Mesenchymal stem cell (in vitro differentiated cells and primary cell): ENCODE measurements at regions not wholly inside any gene's neighbourhood (a gene's known extent, or its start where the extent isn't known, plus 50 kb on each side); places are given as distances from the start of the nearest gene placed in this dataset.

Experiments used
- DNase-seq: peaks from one replicate; pipeline ENCODE4 v3.0.0-alpha.2; 2013
- H2AFZ ChIP-seq: one replicate; pipeline ENCODE4 v1.6.1; 2013; ENCODE audit warnings: low read depth, mild to moderate bottlenecking, control low read depth, inconsistent platforms, low read length, moderate library complexity
- H2AK5ac ChIP-seq: 2 replicates; pipeline ENCODE4 v1.6.1; 2013; ENCODE audit warnings: low read length, moderate library complexity, mild to moderate bottlenecking, inconsistent platforms; ENCODE audit not compliant: severe bottlenecking
- H2BK120ac ChIP-seq: one replicate; pipeline ENCODE4 v1.6.1; 2013; ENCODE audit warnings: low read depth, mild to moderate bottlenecking, inconsistent platforms, low read length, moderate library complexity
- H2BK12ac ChIP-seq, 2 experiments: one replicate each; pipeline ENCODE4 v1.6.1; 2013; ENCODE audit warnings: inconsistent platforms in 2 of 2, low read length in 2 of 2, mild to moderate bottlenecking in 2 of 2, moderate library complexity in 2 of 2, control low read depth in 1 of 2
- H2BK15ac ChIP-seq: one replicate; pipeline ENCODE4 v1.6.1; 2013; ENCODE audit warnings: mild to moderate bottlenecking, low read depth, inconsistent platforms; ENCODE audit not compliant: poor library complexity, severe bottlenecking
- H2BK5ac ChIP-seq: 2 replicates; pipeline ENCODE4 v1.6.1; 2013; ENCODE audit warnings: low read depth, mild to moderate bottlenecking, low read length, control low read depth, inconsistent platforms; ENCODE audit not compliant: poor library complexity, severe bottlenecking
- H3K14ac ChIP-seq, 2 experiments: one replicate each; pipeline ENCODE4 v1.6.1; 2013; ENCODE audit warnings: inconsistent platforms in 2 of 2, low read length in 2 of 2, control low read depth in 1 of 2, mild to moderate bottlenecking in 1 of 2, moderate library complexity in 1 of 2
- H3K18ac ChIP-seq, 2 experiments: one replicate each; pipeline ENCODE4 v1.6.1; 2013; ENCODE audit warnings: inconsistent platforms in 2 of 2, low read length in 2 of 2, control low read depth in 1 of 2, low read depth in 1 of 2, mild to moderate bottlenecking in 1 of 2
- H3K23ac ChIP-seq, 2 experiments: one replicate each; pipeline ENCODE4 v1.6.1; 2013; ENCODE audit warnings: inconsistent platforms in 2 of 2, low read length in 2 of 2, mild to moderate bottlenecking in 2 of 2, moderate library complexity in 2 of 2, control low read depth in 1 of 2
- H3K27ac ChIP-seq: 2 replicates; pipeline ENCODE4 v1.5.1; 2013; ENCODE audit warnings: mild to moderate bottlenecking, moderate library complexity, low read length, control low read depth, inconsistent platforms; ENCODE audit not compliant: poor library complexity, severe bottlenecking
- H3K27me3 ChIP-seq, 2 experiments: 2 replicates each; pipeline versions ENCODE4 v1.6.1 to v1.7.0; 2013; ENCODE audit warnings: low read length in 2 of 2, mild to moderate bottlenecking in 2 of 2, moderate library complexity in 2 of 2, control low read depth in 1 of 2, inconsistent platforms in 1 of 2; ENCODE audit not compliant: control insufficient read depth in 1 of 2, insufficient read depth in 1 of 2
- H3K36me3 ChIP-seq, 2 experiments: 2 replicates each; pipeline versions ENCODE4 v1.6.1 to v1.7.0; 2013; ENCODE audit warnings: low read length in 2 of 2, control low read depth in 1 of 2, inconsistent platforms in 1 of 2, low read depth in 1 of 2, mild to moderate bottlenecking in 1 of 2; ENCODE audit not compliant: insufficient read depth in 2 of 2, control insufficient read depth in 1 of 2
- H3K4ac ChIP-seq, 2 experiments: one replicate each; pipeline ENCODE4 v1.6.1; 2013; ENCODE audit warnings: inconsistent platforms in 2 of 2, low read length in 2 of 2, mild to moderate bottlenecking in 2 of 2, moderate library complexity in 2 of 2, control low read depth in 1 of 2, low read depth in 1 of 2
- H3K4me1 ChIP-seq: 2 replicates; pipeline ENCODE4 v1.6.1; 2013; ENCODE audit warnings: low read depth, low read length, control low read depth; ENCODE audit not compliant: control insufficient read depth, insufficient read depth
- H3K4me2 ChIP-seq: 2 replicates; pipeline ENCODE4 v1.6.1; 2013; ENCODE audit warnings: low read length, mild to moderate bottlenecking, inconsistent platforms; ENCODE audit not compliant: poor library complexity, severe bottlenecking
- H3K4me3 ChIP-seq, 2 experiments: 2 replicates each; pipeline versions ENCODE4 v1.5.1 to v1.7.0; 2013; ENCODE audit warnings: low read length in 2 of 2, mild to moderate bottlenecking in 2 of 2, control low read depth in 1 of 2, low read depth in 1 of 2; ENCODE audit not compliant: insufficient read depth in 1 of 2
- H3K79me1 ChIP-seq: replicated peaks from 2 replicates; pipeline ENCODE4 v1.6.1; 2013; ENCODE audit warnings: mild to moderate bottlenecking, control low read depth, low read length, inconsistent platforms; ENCODE audit not compliant: poor library complexity, severe bottlenecking
- H3K9ac ChIP-seq: 2 replicates; pipeline ENCODE4 v1.7.0; 2013; ENCODE audit warnings: mild to moderate bottlenecking, low read length, moderate library complexity
- H3K9me3 ChIP-seq: 2 replicates; pipeline ENCODE4 v1.7.0; 2013; ENCODE audit warnings: mild to moderate bottlenecking, low read length; ENCODE audit not compliant: control insufficient read depth
- H4K8ac ChIP-seq: one replicate; pipeline ENCODE4 v1.6.1; 2013; ENCODE audit warnings: inconsistent platforms, mild to moderate bottlenecking, low read length, moderate library complexity
- H4K91ac ChIP-seq: one replicate; pipeline ENCODE4 v1.6.1; 2013; ENCODE audit warnings: mild to moderate bottlenecking, low read length, inconsistent platforms
- WGBS: methylation state at CpG from one replicate; pipeline ENCODE4 v1.1.7; 2013; ENCODE audit warnings: mixed read lengths; 5-methylcytosine and 5-hydroxymethylcytosine counted together

- no peak overlapping the region for H4K8ac ChIP-seq
- no peak overlapping the region for H3K4me3 ChIP-seq
- H3K9me3 ChIP-seq = no peaks in the 10 kb centered on the region
- no peak overlapping the region for H2BK12ac ChIP-seq
- no peak overlapping the region for H4K91ac ChIP-seq
- H2AFZ ChIP-seq = no peak overlapping the region
- no peak overlapping the region for H2BK15ac ChIP-seq
- no peak overlapping the region for H3K23ac ChIP-seq
- H3K18ac ChIP-seq = no peak overlapping the region
- H3K4me1 ChIP-seq = peaks cover 1% of the 10 kb centered on the region
- H3K9ac ChIP-seq = no peak overlapping the region
- WGBS = no CpG with 5 or more reads among the region's 3 CpGs
- H3K79me1 ChIP-seq = no peaks in the 10 kb centered on the region
- no peak overlapping the region for H3K14ac ChIP-seq
- no peak overlapping the region for H2AK5ac ChIP-seq
- no peak overlapping the region for H2BK120ac ChIP-seq
- H3K4me2 ChIP-seq = no peak overlapping the region
- H3K27me3 ChIP-seq = no peaks in the 10 kb centered on the region
- DNase-seq = no peak
- H3K36me3 ChIP-seq = no peaks in the 10 kb centered on the region
- H3K27ac ChIP-seq = no peak overlapping the region
- H2BK5ac ChIP-seq = no peak overlapping the region
- no peak overlapping the region for H3K4ac ChIP-seq
Measured at GRCh38 chr11:37762079-37762478, 1164.0 kb upstream of the RAG2 start.

GRCh38 chr11:37755521-37755920 is 1157.5 kb upstream of the RAG2 start:
- Histone ChIP-seq H3K4me1 (peaks cover 1% of the 10 kb centered on the region), H4K8ac (no peak overlapping the region), H3K36me3 (no peaks in the 10 kb centered on the region), H3K4me3 (no peak overlapping the region), H3K27me3 (no peaks in the 10 kb centered on the region), H3K27ac (no peak overlapping the region), H3K23ac (no peak overlapping the region), H2BK5ac (no peak overlapping the region), H2BK15ac (no peak overlapping the region), H4K91ac (no peak overlapping the region), H3K9ac (no peak overlapping the region), H3K9me3 (peaks cover 4% of the 10 kb centered on the region), H3K14ac (no peak overlapping the region), H3K4ac (no peak overlapping the region), H3K79me1 (no peaks in the 10 kb centered on the region), H2BK12ac (no peak overlapping the region), H2BK120ac (no peak overlapping the region), H3K18ac (no peak overlapping the region), H3K4me2 (no peak overlapping the region), H2AK5ac (no peak overlapping the region), H2AFZ (no peak overlapping the region)
- 100% methylated on average over 1 of the region's 1 CpG for WGBS
- DNase-seq = no peak

GRCh38 chr11:37748641-37749040 is 1150.6 kb upstream of the RAG2 start:
- no peak overlapping the region for H2AK5ac ChIP-seq
- no peaks in the 10 kb centered on the region for H3K79me1 ChIP-seq
- H3K9ac ChIP-seq = no peak overlapping the region
- H3K4me3 ChIP-seq = no peak overlapping the region
- no peaks in the 10 kb centered on the region for H3K36me3 ChIP-seq
- DNase-seq = peak; percentile 1
- H3K14ac ChIP-seq = no peak overlapping the region
- H3K4me2 ChIP-seq = no peak overlapping the region
- no peak overlapping the region for H2BK120ac ChIP-seq
- no peak overlapping the region for H2BK15ac ChIP-seq
- H3K4me1 ChIP-seq = no peaks in the 10 kb centered on the region
- H4K91ac ChIP-seq = no peak overlapping the region
- H3K27me3 ChIP-seq = no peaks in the 10 kb centered on the region
- no peak overlapping the region for H2BK12ac ChIP-seq
- no peak overlapping the region for H3K23ac ChIP-seq
- H3K4ac ChIP-seq = no peak overlapping the region
- no peak overlapping the region for H2AFZ ChIP-seq
- peaks cover 17% of the 10 kb centered on the region for H3K9me3 ChIP-seq
- H3K27ac ChIP-seq = no peak overlapping the region
- H4K8ac ChIP-seq = no peak overlapping the region
- no peak overlapping the region for H2BK5ac ChIP-seq
- no peak overlapping the region for H3K18ac ChIP-seq

GRCh38 chr11:37747121-37747520 is 1149.1 kb upstream of the RAG2 start:
- no peak overlapping the region for H3K27ac ChIP-seq
- H3K4me2 ChIP-seq = no peak overlapping the region
- no peak overlapping the region for H3K4ac ChIP-seq
- no peak overlapping the region for H4K8ac ChIP-seq
- H3K79me1 ChIP-seq = no peaks in the 10 kb centered on the region
- H3K4me1 ChIP-seq = no peaks in the 10 kb centered on the region
- no peaks in the 10 kb centered on the region for H3K36me3 ChIP-seq
- no peak overlapping the region for H2AFZ ChIP-seq
- no peak overlapping the region for H2AK5ac ChIP-seq
- H3K23ac ChIP-seq = no peak overlapping the region
- H3K27me3 ChIP-seq = no peaks in the 10 kb centered on the region
- DNase-seq = no peak
- H2BK120ac ChIP-seq = no peak overlapping the region
- H3K18ac ChIP-seq = no peak overlapping the region
- H3K9me3 ChIP-seq = peaks cover 17% of the 10 kb centered on the region
- no peak overlapping the region for H2BK5ac ChIP-seq
- WGBS = no CpG with 5 or more reads among the region's 2 CpGs
- H3K4me3 ChIP-seq = no peak overlapping the region
- no peak overlapping the region for H3K9ac ChIP-seq
- no peak overlapping the region for H3K14ac ChIP-seq
- no peak overlapping the region for H2BK12ac ChIP-seq
- H4K91ac ChIP-seq = no peak overlapping the region
- H2BK15ac ChIP-seq = no peak overlapping the region
